WTC11 (cell line): ENCODE measurements at regions not wholly inside any gene's neighbourhood (a gene's known extent, or its start where the extent isn't known, plus 50 kb on each side); places are given as distances from the start of the nearest gene placed in this dataset.

Source experiments
- ATAC-seq: fragments of 200-7000 bp; cut with Tn5 transposase; 2 replicates; pipeline ENCODE4 v1.10.0; 2021; ENCODE audit warnings: mild to moderate bottlenecking, moderate library complexity
- CTCF ChIA-PET: fragments of 300-600 bp; sonication (Branson Sonifier 250); formaldehyde crosslinking; loops from one replicate; lab custom pipeline; 2021; ENCODE audit warnings: antibody characterized with exemption; lab: Charles Lee
- POLR2A ChIA-PET: fragments of 350-600 bp; sonication (Branson Sonifier 250); formaldehyde crosslinking; loops from one replicate; lab custom pipeline; 2021; ENCODE audit warnings: antibody characterized with exemption; lab: Charles Lee
- DNase-seq: peaks from one replicate; pipeline ENCODE4 v3.0.0; 2021; ENCODE audit warnings: low spot score
- H3K27ac Mint-ChIP-seq: 2 replicates; pipeline ENCODE4 v1.8.0; 2021; ENCODE audit warnings: mixed read lengths
- H3K27me3 Mint-ChIP-seq: 2 replicates; pipeline ENCODE4 v1.8.0; 2021; ENCODE audit warnings: low read depth, mild to moderate bottlenecking, moderate library complexity, mixed read lengths
- H3K36me3 Mint-ChIP-seq: 2 replicates; pipeline ENCODE4 v1.8.0; 2021; ENCODE audit warnings: mixed read lengths
- H3K4me1 Mint-ChIP-seq: 2 replicates; pipeline ENCODE4 v1.8.0; 2022; ENCODE audit warnings: mixed read lengths
- H3K4me3 Mint-ChIP-seq: 2 replicates; pipeline ENCODE4 v1.8.0; 2021; ENCODE audit warnings: mild to moderate bottlenecking, moderate library complexity, mixed read lengths
- H3K9me3 Mint-ChIP-seq: 2 replicates; pipeline ENCODE4 v1.8.0; 2021; ENCODE audit warnings: mixed read lengths
- AFF4 ChIP-seq: sonication (generic); formaldehyde crosslinking; IDR thresholded peaks from 2 replicates; pipeline ENCODE4 v1.8.1; 2023; ENCODE audit warnings: mild to moderate bottlenecking, missing genetic modification reagents, borderline replicate concordance
- GTF2I ChIP-seq: fragments of 250-450 bp; sonication (Bioruptor Pico); conservative IDR thresholded peaks from 2 replicates; pipeline ENCODE4 v1.4.0; 2021; ENCODE audit warnings: mild to moderate bottlenecking
- HMGA2 ChIP-seq: fragments of 250-450 bp; sonication (Bioruptor Pico); IDR thresholded peaks from 2 replicates; pipeline ENCODE4 v1.4.0; 2021; ENCODE audit warnings: mild to moderate bottlenecking, moderate library complexity
- IRF1 ChIP-seq: sonication (generic); formaldehyde crosslinking; IDR thresholded peaks from 2 replicates; pipeline ENCODE4 v1.8.0; 2023; ENCODE audit warnings: missing genetic modification reagents
- MYBL2 ChIP-seq: sonication (generic); formaldehyde crosslinking; IDR thresholded peaks from 2 replicates; pipeline ENCODE4 v1.8.1; 2023; ENCODE audit warnings: mild to moderate bottlenecking, moderate library complexity, missing genetic modification reagents
- NFE2L1 ChIP-seq: sonication (generic); formaldehyde crosslinking; IDR thresholded peaks from 2 replicates; pipeline ENCODE4 v1.8.1; 2023; ENCODE audit warnings: missing genetic modification reagents
- NR1H2 ChIP-seq: sonication (generic); formaldehyde crosslinking; IDR thresholded peaks from 2 replicates; pipeline ENCODE4 v1.9.0; 2021; ENCODE audit warnings: mild to moderate bottlenecking, moderate library complexity, missing genetic modification reagents
- OVOL2 ChIP-seq: fragments of 250-450 bp; sonication (Bioruptor Pico); IDR thresholded peaks from 2 replicates; pipeline ENCODE4 v1.9.0; 2021; ENCODE audit warnings: mild to moderate bottlenecking, borderline replicate concordance
- PREB ChIP-seq: sonication (generic); formaldehyde crosslinking; IDR thresholded peaks from 2 replicates; pipeline ENCODE4 v1.8.1; 2022; ENCODE audit warnings: mild to moderate bottlenecking, missing genetic modification reagents, moderate library complexity, borderline replicate concordance
- SOX15 ChIP-seq: fragments of 250-450 bp; sonication (Bioruptor Pico); IDR thresholded peaks from 2 replicates; pipeline ENCODE4 v1.9.0; 2021; ENCODE audit warnings: mild to moderate bottlenecking
- STAT6 ChIP-seq: sonication (generic); formaldehyde crosslinking; conservative IDR thresholded peaks from 2 replicates; pipeline ENCODE4 v1.8.1; 2023; ENCODE audit warnings: mild to moderate bottlenecking, low read depth, missing genetic modification reagents, moderate library complexity
- ZNF219 ChIP-seq: sonication (generic); formaldehyde crosslinking; IDR thresholded peaks from 2 replicates; pipeline ENCODE4 v1.8.0; 2023; ENCODE audit warnings: missing genetic modification reagents, mild to moderate bottlenecking, borderline replicate concordance
- ZNF263 ChIP-seq: sonication (generic); formaldehyde crosslinking; IDR thresholded peaks from 2 replicates; pipeline ENCODE4 v1.8.1; 2022; ENCODE audit warnings: low read depth, mild to moderate bottlenecking, moderate library complexity, missing genetic modification reagents
- ZNF425 ChIP-seq: fragments of 250-450 bp; sonication (Bioruptor Pico); conservative IDR thresholded peaks from 2 replicates; pipeline ENCODE4 v1.9.0; 2021; ENCODE audit warnings: mild to moderate bottlenecking
- ZNF512 ChIP-seq: sonication (generic); formaldehyde crosslinking; IDR thresholded peaks from 2 replicates; pipeline ENCODE4 v1.8.1; 2022; ENCODE audit warnings: missing genetic modification reagents, borderline replicate concordance
- ZNF671 ChIP-seq: fragments of 250-450 bp; sonication (Bioruptor Pico); IDR thresholded peaks from 2 replicates; pipeline ENCODE4 v1.8.0; 2021; ENCODE audit warnings: mild to moderate bottlenecking

- H3K4me3 Mint-ChIP-seq: no peak overlapping the region
- ATAC-seq: no peak
- peaks cover 7% of the 10 kb centered on the region for H3K9me3 Mint-ChIP-seq
- POLR2A ChIA-PET: no interaction called here
- CTCF ChIA-PET: no interaction called here
- no peak overlapping the region for H3K27ac Mint-ChIP-seq
- 0 out of 2 replicates have a peak, but pooled peaks cover 4% of the 10 kb centered on the region for H3K36me3 Mint-ChIP-seq
- TF ChIP-seq ZNF512: no peak
- no peak for TF ChIP-seq NR1H2
- TF ChIP-seq MYBL2: no peak
- TF ChIP-seq, all 79 proteins: peak for 0
- no peaks in the 10 kb centered on the region for H3K4me1 Mint-ChIP-seq
- DNase-seq: no peak
- H3K27me3 Mint-ChIP-seq: no peaks in the 10 kb centered on the region
These were observed 203.7 kb upstream of the TLE3 start for GRCh38 chr15:70301396-70301795.

- DNase-seq (no peak), ATAC-seq (no peak)
- H3K27ac Mint-ChIP-seq: no peak overlapping the region
- no peaks in the 10 kb centered on the region for H3K4me1 Mint-ChIP-seq
- H3K4me3 Mint-ChIP-seq: no peak overlapping the region
- 0 out of 2 replicates have a peak, but pooled peaks cover 4% of the 10 kb centered on the region for H3K36me3 Mint-ChIP-seq
- ChIA-PET POLR2A (interaction anchor here (1.1 kb wide), 1 partner anchor 24 kb away, joined by 3 read pairs; no protein-coding TSS in a partner anchor), CTCF (no interaction called here)
- H3K27me3 Mint-ChIP-seq: no peaks in the 10 kb centered on the region
- H3K9me3 Mint-ChIP-seq: peaks cover 5% of the 10 kb centered on the region
- TF ChIP-seq HMGA2 (CRISPR knock-in tag) (no peak), ZNF512 (no peak), ZNF671 (CRISPR knock-in tag) (no peak), IRF1 (CRISPR knock-in tag) (no peak), ZNF425 (CRISPR knock-in tag) (no peak), STAT6 (CRISPR knock-in tag) (no peak), OVOL2 (CRISPR knock-in tag) (no peak), ZNF219 (CRISPR knock-in tag) (no peak), PREB (CRISPR knock-in tag) (no peak), ZNF263 (CRISPR knock-in tag) (no peak), GTF2I (CRISPR knock-in tag) (no peak), AFF4 (CRISPR knock-in tag) (no peak), NFE2L1 (CRISPR knock-in tag) (no peak), SOX15 (CRISPR knock-in tag) (no peak)
These were observed 202.5 kb upstream of the TLE3 start for GRCh38 chr15:70299931-70300869.
